ENCODE measurements at regions not wholly inside any gene's neighbourhood (a gene's known extent, or its start where the extent isn't known, plus 50 kb on each side); places are given as distances from the start of the nearest gene placed in this dataset.
"Not testable (repeated sequence)": the region's sequence is repeated elsewhere in the genome, so short reads cannot be mapped to it uniquely, and the experiment has no call there.

DNA sequence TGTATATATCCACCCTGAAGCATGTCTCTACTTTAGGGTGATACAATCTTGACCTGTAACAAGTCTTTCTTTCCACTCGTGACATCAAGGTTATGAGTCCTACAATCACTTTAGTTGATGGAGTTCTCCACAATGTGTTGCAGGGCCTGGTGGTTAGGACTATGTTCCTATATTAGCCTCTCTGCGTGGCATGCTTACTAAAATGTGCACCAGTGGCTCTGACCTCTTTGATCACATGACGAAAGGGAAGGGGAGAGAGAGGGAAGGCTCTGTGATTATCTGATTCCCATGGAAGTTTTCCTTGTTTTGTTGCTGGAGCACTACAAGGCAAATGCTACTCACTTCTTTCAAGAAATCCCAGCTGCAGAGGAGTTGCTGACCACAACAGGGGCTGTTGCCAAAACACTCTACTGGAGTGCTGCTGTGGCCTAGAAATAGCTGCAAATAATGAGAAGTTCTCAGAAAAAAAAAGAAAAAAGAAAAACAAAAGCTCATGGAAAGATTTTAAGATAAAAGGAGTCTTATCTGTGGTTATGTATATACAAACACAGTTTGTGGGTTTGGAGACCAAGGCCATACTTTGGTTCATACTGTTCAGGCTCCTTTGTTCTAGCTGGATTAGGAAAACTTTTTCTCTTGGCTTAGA, 272.8 kb upstream of the MMADHC start:
- DNase-seq (ENCODE audit: low spot score), result no peak

DNA sequence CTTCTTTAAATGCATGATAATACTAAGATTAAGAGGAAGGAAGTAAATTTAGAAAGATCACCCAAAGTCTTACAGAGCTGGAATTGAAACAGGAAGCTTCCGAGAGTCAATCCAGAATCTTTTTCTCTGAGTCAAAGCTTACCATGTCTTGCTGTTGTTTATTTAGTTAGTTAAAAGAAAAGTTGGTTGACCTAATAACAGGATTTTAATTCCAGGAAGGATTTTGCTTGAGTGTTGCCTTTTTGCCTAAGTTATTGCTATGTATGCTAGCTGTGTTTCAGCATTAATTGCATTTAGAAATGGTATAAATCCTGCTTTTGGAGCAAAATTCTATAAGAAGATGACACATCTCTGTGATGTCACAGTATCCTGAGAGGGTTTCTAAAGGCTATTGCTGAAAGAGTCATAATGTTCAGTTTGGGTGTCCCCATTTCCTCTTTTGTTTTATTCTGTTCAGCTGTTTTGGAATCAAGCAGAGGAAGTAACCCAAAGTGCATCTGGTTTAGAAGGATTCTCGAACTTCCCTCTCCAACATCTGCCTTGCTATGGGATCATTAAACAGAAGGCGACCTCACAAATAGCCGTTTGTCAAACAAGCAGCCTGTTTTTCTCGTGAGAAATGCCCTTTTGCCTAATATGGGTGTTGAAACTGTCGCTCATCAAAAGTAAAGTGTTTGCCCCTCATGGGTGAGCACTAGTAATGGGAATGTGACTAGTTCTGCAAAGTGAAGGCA, 271.5 kb upstream of the MMADHC start:
- no peak for DNase-seq (ENCODE audit: low spot score)

DNA sequence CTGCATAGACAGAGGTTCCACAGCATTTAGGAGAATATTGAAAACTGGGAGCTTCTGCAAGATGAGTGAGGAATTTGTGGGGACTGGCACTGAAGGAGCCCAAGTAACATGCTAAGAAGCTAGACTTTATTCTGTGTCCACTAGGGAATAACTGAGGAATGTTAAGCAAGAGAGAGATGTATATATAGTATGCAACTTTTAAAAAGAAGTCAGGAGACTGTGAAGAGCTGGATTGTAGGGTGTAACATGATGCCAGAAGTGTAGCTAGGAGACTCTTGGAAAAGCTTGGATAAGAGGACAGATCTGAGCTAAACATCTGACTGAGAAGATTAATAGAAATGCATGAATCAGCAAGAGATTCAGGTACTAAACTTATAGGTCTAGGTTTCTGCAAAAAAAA, 270.6 kb upstream of the MMADHC start:
- no peak for DNase-seq (ENCODE audit: low spot score)

DNA sequence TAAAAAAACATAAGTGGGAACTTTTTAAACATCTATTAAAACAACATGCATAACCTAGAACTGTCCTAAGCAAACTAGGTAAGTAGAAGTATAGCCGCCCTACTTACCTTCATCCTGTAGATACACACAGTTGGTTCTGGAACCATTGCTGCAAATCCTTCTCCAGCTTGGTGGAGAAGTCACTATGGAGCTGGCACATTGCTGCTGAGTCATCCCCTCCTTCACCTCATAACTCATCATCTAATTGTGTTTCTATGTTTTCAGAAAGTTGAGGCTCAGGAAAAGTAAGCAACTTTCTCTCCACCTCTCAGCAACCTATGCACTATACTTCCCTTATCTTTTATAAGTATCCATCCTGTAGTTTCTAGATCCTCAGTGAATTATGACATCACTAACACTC, 269.8 kb upstream of the MMADHC start:
- no peak for DNase-seq (ENCODE audit: low spot score)

DNA sequence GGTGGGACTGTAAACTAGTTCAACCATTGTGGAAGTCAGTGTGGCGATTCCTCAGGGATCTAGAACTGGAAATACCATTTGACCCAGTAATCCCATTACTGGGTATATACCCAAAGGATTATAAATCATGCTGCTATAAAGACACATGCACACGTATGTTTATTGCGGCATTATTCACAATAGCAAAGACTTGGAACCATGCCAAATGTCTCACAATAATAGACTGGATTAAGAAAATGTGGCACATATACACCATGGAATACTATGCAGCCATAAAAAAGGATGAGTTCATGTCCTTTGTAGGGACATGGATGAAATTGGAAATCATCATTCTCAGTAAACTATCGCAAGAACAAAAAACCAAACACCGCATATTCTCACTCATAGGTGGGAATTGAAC, 268.3 kb upstream of the MMADHC start:
- DNase-seq (ENCODE audit: low spot score), result not testable (repeated sequence)

DNA sequence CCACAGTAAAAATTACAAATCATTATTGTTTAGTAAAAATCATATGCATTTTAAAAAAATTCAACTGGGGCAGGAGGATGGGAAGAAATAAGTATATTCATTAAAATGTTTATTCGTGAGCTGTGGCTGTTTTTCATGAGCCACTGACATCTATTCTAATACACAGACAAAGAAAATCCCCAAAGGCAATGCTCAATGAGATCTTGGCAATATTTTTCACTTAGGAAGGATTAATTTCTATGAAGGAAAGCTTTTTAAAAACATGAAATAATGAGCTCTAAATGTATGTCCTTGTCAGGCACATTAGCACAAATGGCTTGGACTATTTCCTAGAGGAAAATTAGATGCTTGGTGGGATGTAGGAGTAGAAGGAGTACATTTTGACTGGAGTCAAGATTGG, 262.0 kb upstream of the MMADHC start:
- DNase-seq (ENCODE audit: low spot score), result no peak

DNA sequence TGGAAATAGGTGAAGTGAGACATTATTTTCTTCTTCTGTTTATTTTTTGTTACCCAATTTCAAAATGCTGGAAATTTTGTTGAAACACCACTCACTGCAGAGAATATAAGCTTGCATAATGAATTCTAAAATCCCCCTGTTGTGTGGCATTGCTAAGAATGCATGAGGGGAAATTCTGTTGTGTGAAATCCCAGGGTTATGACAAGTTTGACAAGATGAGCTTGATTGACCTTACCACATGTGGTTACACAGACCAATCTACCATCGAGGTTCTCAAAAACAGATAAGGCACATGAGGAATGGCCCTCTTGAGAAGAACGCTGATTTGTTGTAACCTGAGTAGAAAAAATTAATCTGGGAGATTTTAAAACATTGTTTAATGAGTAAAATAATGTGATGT, 261.6 kb upstream of the MMADHC start:
- no peak for DNase-seq (ENCODE audit: low spot score)

DNA sequence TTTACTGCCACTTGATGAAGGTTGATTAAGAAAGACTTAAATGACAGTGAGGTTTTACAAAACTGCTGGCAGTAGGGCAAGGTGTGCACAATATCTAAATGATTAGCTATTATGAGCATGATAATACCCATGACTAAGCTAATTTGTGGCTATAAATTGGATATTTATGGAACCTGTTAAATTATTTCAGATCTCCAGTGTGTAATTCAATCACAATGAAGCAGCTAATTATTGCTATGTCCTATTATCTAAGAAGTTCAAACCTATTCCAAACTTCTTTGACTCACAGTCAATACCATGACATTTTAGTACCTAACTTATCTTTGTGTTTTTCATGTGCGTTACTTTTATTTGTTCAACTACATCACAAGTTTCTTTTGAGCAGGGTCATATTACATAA, 253.8 kb upstream of the MMADHC start:
- DNase-seq (ENCODE audit: low spot score), result no peak

DNA sequence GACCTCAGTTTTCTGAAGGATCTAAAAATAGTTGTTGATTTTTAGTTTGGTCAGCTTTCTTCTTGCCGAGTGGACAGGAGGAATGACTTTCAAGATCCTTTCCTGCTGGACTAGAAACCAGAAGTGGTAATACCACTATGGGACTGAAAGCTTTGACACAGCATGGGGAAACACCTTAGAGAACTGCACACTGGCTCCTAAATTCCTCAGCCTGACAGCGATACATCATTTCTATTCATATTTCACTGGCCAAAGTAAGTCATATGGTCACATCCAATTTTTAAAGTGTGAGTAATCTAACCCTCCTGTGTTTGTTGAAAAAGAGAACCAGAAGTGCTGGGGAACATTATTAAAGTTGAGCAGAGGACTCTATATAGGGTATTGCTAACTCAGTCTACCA, 244.7 kb upstream of the MMADHC start:
- DNase-seq (ENCODE audit: low spot score), result no peak

DNA sequence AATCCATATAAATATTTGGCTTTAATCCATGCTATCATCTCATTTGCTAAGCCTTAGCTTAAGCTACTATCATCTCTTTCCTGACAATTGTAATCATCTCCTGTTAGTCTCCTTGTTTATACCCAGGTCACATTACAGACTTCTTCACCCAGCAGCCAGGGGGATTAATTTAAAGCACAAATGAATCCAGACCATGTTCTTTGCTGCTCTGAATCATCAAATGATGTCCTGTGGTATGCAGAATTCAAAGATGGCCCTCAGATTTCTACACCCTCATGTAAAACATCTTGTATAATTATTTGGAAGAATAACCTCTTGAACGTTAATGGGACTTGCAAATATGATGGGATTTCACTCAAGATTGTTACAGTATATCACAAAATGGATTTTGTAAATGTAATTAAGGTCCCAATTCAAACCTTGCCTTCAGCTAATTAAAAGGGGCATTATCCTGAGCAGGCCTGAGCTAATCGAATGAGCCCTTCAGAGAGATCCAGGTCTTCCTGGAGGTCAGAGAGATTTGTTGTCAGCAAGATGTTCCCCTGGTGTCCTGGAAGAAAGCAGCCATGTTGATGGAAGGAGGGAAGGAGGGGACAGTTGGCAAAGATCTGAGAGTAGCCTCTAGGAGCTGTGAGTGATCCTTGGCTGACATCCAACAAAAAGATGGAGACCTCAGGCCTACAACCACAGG, 241.1 kb upstream of the MMADHC start:
- no peak for DNase-seq (ENCODE audit: low spot score)

DNA sequence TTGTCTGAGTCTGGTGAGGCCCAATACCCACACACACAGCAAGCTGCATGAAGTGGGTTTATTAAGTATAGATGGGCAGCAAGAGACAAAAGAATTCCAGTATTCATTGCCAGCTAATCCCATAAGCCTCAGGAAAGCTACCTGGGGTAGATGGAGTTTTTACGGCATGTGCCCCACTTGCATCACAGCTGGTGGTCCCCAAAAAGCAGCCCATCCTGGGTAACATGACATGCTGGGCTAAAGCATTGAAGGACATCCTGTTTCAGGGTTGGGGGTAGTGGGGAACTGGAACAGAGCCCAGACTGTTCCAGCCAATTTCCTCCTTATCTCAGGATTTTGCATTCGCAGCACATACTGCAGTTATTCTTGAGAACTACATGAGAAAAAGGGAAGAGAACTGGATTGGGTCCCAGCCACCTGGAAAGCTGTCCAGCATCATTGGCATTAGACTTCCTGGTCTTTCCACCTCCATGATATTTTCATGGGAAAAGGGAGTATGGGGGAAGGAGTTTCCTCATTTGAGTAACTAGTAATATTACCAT, 240.1 kb upstream of the MMADHC start:
- DNase-seq (ENCODE audit: low spot score), result no peak

DNA sequence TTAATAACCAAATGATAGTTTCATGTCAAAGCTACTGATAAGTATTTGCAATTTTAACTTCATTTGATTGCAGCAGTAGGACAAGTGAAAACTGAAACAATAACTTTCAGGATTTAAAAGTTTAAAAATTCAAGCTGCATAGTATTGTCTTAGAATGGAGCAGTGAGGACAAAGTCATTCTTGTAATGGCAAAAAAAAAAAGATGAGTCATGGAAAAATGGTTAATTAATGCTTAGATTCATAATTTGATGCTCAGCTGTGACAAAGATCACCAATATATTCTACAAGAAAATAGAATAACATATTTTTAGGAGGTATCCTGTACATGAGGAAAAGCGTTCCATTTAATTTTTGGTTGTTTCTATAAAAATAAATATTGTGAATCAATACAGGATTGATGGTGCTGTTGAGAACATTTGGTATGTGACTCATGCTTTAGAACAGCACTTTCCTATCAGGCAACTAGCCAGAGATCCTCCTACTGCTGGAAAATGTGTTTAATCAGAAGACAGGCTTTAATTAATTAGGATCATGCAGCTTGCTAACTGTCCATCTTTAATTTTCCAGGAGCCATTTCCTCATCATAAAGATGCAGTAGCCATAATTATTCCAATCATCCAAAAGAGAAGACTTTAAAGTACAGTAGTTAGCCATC, 239.0 kb upstream of the MMADHC start:
- no peak for DNase-seq (ENCODE audit: low spot score)

DNA sequence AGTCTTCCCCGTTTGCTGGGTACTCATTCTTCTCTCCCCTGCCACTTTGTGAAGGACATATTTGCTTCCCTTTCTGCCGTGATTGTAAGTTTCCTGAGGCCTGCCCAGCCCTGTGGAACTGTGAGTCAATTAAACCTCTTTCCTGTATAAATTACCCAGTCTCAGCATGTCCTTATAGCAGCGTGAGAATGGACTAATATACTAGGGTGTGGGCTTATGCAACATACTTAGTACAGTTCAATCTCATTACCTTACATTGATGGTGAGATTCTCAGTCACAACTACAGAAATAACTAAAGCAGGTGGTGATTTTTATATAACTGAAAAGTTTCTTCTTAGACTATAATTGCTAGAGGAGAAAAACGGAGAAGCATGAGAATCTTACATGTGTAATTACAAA, 237.9 kb upstream of the MMADHC start:
- no peak for DNase-seq (ENCODE audit: low spot score)

DNA sequence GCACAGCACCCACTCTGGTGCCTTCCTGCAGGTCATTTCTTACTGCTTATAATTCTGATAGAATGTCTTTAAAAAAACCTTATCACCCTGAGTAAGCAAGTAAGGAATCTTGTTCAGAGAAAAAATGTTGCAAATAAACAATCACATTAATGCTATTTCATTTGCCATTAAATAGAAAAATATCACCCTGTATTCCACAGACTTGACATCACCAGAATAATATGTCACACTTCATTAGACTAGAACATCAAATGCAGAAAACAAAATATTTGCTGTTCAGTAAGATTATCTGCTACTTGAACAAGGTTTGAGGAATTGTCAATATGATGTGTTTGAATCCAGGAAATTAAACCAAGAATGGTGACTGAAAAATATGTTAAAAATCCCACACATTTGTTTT, 236.6 kb upstream of the MMADHC start:
- DNase-seq (ENCODE audit: low spot score), result no peak

DNA sequence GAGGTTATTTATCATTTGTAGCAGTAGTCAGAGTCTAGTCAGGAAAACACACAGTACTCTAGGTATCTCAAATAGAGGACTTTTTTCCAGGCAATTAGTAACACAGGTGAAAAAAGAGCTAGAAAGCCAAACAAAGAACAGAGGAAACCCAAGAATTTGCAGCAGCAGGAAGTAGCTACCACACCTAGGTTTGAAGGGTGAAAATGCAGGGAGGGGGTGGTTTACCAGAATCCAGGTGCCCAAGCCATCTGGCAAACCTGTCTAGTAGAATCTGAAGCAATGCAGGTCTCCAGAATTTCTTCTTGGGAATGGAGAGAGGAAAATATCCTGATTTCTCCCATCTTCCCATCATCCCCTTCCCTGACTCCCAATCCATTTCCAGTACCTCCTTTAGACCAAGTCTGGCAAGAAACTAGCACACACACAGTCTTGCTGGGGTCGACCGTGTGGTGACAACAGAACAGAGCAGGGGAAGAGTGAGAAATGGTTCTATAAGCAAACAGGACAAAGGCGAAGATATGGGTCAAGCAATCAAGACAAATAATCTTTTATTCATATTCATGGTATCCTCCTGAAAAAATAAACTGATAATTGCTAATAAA, 231.9 kb upstream of the MMADHC start:
- no peak for DNase-seq (ENCODE audit: low spot score)

DNA sequence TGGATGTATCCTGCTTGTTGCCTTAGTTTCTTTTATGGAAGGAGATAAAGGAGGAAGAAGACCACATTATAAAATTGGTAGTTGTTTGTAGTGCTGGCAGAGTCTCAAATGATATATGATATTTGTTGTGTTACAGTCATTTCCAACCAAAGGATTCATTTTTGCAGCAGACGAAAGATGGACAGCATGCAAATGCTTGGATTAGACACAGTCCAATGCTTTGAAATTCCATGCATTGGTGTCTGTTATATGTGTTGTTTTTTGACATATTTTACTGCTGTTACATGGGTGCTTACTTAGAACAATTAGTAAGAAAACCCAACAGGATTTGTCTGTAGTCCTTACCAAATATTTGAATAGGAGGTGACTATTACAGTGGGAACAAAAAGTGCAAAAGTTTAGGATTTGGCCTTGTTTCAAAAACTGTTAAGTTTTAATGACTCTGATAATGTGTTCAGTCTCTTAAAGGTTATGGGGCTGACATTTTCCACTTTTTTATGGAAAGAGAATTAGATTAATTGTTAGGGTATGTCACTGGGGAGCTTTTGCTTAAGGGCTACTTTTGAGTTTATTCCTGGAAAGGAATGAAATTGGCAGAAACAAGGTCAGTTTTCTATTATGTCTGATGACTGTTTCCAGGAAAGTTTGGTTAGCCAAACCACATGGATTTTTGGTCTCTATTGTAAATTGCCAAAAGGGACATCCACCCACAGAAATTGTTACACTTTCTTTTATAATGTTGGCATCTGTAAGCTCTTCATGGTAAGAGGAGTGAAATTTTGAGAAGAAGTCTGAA, 229.4 kb upstream of the MMADHC start:
- DNase-seq (ENCODE audit: low spot score), result no peak

DNA sequence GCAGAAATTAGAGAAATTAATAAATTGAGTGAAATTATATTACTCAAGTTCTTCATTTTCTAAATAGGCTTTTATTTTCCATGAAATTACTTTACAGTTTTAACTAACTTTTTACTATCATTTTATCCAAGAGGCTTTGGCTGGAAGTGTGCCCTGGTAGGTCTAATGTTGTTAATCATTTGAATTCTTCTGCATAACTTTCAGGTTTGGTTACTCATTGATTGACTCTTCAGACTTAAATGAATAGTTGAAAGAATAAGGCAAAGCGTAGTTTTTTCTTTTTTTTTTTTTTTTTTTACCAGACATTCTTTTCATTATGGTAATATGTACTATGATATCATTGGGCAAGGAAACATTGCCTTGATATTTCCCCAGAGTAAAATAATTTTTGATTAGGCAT, 228.4 kb upstream of the MMADHC start:
- no peak for DNase-seq (ENCODE audit: low spot score)

DNA sequence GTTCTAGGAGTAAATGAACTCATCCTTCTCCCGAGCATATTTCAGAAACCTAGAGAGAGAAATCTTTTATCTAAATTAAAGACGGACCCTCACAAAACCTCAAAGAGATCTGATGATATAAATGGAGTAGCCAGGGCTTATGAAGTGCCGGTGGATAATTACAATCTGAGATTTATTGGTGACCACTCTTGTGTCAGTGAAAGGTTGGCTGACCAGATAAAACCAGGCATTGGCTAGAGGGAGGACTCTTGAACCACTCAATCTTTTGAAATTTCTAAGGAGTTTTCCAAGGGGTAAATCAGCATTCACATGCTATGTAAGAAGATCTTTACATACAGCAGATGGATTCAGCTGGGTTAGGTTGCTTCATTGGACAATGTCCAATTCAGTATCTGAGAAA, 227.3 kb upstream of the MMADHC start:
- DNase-seq (ENCODE audit: low spot score), result no peak

DNA sequence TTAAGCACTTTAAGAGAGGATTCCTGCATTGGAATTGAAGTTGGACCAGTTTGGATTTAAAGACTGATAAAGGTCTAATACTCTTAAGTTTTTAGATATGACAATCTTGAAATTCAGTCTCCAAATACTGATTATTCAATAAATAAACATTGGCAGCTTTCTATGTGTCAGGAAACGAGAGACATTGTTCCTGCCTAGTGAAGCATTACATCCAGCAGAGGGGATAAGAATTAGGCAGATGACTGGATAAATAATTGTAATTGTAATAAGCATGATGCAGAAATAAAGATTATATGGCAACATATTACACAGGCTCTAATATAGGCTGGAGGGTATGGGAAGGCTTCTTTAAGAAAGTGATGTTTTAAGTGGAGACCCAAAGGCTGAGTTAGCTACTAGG, 226.5 kb upstream of the MMADHC start:
- DNase-seq (ENCODE audit: low spot score), result no peak

DNA sequence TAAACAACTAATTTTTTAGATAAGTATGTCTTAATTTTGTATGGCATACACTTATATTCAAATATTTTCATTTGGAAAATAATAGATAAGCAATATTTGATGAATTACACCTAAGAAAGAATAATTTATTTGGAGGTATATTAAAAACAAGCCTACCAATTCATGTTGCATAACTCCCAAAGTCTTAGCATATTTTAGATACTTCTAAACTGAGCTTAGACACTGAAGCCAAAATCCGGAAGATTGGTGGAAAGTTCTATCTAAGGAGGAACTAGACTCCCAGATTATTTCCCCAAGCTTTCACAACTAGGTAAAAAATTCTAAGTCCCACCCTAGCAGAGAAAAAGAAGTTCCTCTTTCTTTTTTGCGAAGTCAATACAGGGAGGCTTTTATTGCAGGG, 221.0 kb upstream of the MMADHC start:
- DNase-seq (ENCODE audit: low spot score), result no peak

DNA sequence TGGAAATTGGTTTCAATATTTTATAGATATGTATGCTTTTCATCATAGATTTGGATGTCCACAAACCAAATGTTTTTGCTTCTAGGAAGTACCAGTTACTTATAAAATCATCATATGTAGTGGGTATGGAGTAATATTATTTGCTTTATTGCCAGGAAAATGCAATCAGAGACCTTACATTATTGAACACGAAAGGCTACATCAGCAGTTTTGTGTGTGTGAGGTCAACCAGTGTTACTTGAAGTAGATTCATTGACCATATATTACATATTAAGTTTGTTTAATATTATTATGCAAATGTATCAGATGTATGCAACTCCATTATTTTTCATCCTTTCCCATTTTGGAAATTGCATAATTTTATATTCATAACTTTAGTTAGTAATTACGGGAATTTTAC, 219.1 kb upstream of the MMADHC start:
- no peak for DNase-seq (ENCODE audit: low spot score)
